GM12878 (cell line): ENCODE measurements at regions not wholly inside any gene's neighbourhood (a gene's known extent, or its start where the extent isn't known, plus 50 kb on each side); places are given as distances from the start of the nearest gene placed in this dataset.

Experiments
- ATAC-seq: fragments of 200-7000 bp; cut with Tn5 transposase; 3 replicates; pipeline ENCODE4 v1.9.1; 2020; ENCODE audit warnings: mild to moderate bottlenecking, moderate library complexity
- BruUV-seq: library from RNA; stranded (reverse); fragments of 400-500 nt; replicated peaks from 2 replicates; lab custom pipeline; 2021; lab: Mats Ljungman, UMichigan
- CTCF ChIA-PET: fragments of 300-600 bp; sonication (Branson Sonifier 250); formaldehyde crosslinking; extraction: SDS; loops from one replicate; lab custom pipeline; 2021; ENCODE audit warnings: inconsistent platforms; lab: Yijun Ruan, JAX
- POLR2A ChIA-PET: fragments of 350-600 bp; formaldehyde crosslinking; extraction: SDS; loops from one replicate; lab custom pipeline; 2021; ENCODE audit warnings: inconsistent platforms; lab: Charles Lee
- RAD21 ChIA-PET: fragments of 300-600 bp; sonication (Branson Sonifier 250); formaldehyde crosslinking; loops from one replicate; lab custom pipeline; 2023; ENCODE audit warnings: antibody characterized with exemption; ENCODE audit not compliant: unreplicated experiment; lab: Charles Lee
- SMC1A ChIA-PET: fragments of 300-600 bp; sonication (Branson Sonifier 250); formaldehyde crosslinking; loops from one replicate; lab custom pipeline; 2023; ENCODE audit not compliant: unreplicated experiment, uncharacterized antibody; lab: Charles Lee
- DNase-seq: peaks from one replicate; pipeline ENCODE4 v3.0.0-alpha.2; 2011; ENCODE audit warnings: low read depth, low spot score
- FAIRE-seq: peaks from 3 replicates; lab custom pipeline; 2011; peaks lifted over from hg19 to GRCh38; lab: Jason Lieb, UNC
- H2AFZ ChIP-seq: 2 replicates; pipeline ENCODE4 v1.6.0; 2011; ENCODE audit warnings: low read depth, low read length, control low read depth; ENCODE audit not compliant: control insufficient read depth
- H3K27ac ChIP-seq: 2 replicates; pipeline ENCODE4 v1.5.1; 2011; ENCODE audit warnings: control low read depth; ENCODE audit not compliant: control insufficient read depth, insufficient read depth
- H3K27me3 ChIP-seq, 2 experiments: replicated peaks in 1 of 2; 2 replicates each; pipeline versions ENCODE4 v1.6.0 to v1.6.1; 2011; ENCODE audit warnings: low read length in 1 of 2; ENCODE audit not compliant: control insufficient read depth in 2 of 2, insufficient read depth in 2 of 2
- H3K36me3 ChIP-seq, 2 experiments: 2 replicates each; pipeline ENCODE4 v1.5.1; 2011; ENCODE audit warnings: low read length in 1 of 2; ENCODE audit not compliant: control insufficient read depth in 2 of 2, insufficient read depth in 2 of 2
- H3K4me1 ChIP-seq: 2 replicates; pipeline ENCODE4 v1.6.1; 2011; ENCODE audit warnings: mild to moderate bottlenecking, low read length, moderate library complexity, mixed read lengths; ENCODE audit not compliant: control insufficient read depth, insufficient read depth
- H3K4me2 ChIP-seq: 2 replicates; pipeline ENCODE4 v1.6.0; 2011; ENCODE audit warnings: control low read depth; ENCODE audit not compliant: control insufficient read depth, insufficient read depth
- H3K4me3 ChIP-seq: fragments of 200-600 bp; sonication (generic); 2 replicates; pipeline ENCODE4 v1.5.1; 2016
- H3K79me2 ChIP-seq: 2 replicates; pipeline ENCODE4 v1.6.0; 2011; ENCODE audit warnings: low read length; ENCODE audit not compliant: control insufficient read depth, insufficient read depth
- H3K9ac ChIP-seq: 2 replicates; pipeline ENCODE4 v1.8.0; 2011; ENCODE audit warnings: low read length, control low read depth, mixed read lengths; ENCODE audit not compliant: control insufficient read depth, insufficient read depth
- H3K9me3 ChIP-seq: replicated peaks from 3 replicates; pipeline ENCODE4 v1.5.1; 2011; ENCODE audit warnings: mild to moderate bottlenecking, low read length; ENCODE audit not compliant: control insufficient read depth, insufficient read depth
- H4K20me1 ChIP-seq: 2 replicates; pipeline ENCODE4 v1.6.0; 2011; ENCODE audit not compliant: control insufficient read depth, insufficient read depth
- BCLAF1 ChIP-seq: fragments of 450-650 bp; IDR thresholded peaks from 2 replicates; pipeline ENCODE4 v1.6.1; 2017; ENCODE audit warnings: antibody characterized with exemption, mild to moderate bottlenecking, moderate library complexity
- ESRRA ChIP-seq: IDR thresholded peaks from 2 replicates; pipeline ENCODE4 v1.6.1; 2012; ENCODE audit warnings: mild to moderate bottlenecking, low read length, improper control_type of control experiment
- IRF4 ChIP-seq: IDR thresholded peaks from 2 replicates; pipeline ENCODE4 v1.6.1; 2011; ENCODE audit warnings: low read depth, low read length
- KDM1A ChIP-seq: fragments of 200-600 bp; sonication (generic); IDR thresholded peaks from 2 replicates; pipeline ENCODE4 v1.6.1; 2016; ENCODE audit warnings: borderline replicate concordance
- NFYB ChIP-seq: IDR thresholded peaks from 2 replicates; pipeline ENCODE4 v1.6.1; 2011; ENCODE audit warnings: low read depth, mild to moderate bottlenecking, low read length, improper control_type of control experiment, moderate library complexity; ENCODE audit not compliant: insufficient read depth
- NR2C2 ChIP-seq: IDR thresholded peaks from 2 replicates; pipeline ENCODE4 v1.6.1; 2011; ENCODE audit warnings: borderline replicate concordance, low read depth; ENCODE audit not compliant: control insufficient read depth, insufficient read length
- POLR2AphosphoS5 ChIP-seq: IDR thresholded peaks from 2 replicates; pipeline ENCODE4 v1.6.1; 2011; ENCODE audit warnings: mild to moderate bottlenecking, low read length, inconsistent platforms
- POU2F2 ChIP-seq: IDR thresholded peaks from 3 replicates; pipeline ENCODE4 v1.6.1; 2011; ENCODE audit warnings: low read depth, mild to moderate bottlenecking, low read length, borderline replicate concordance
- SKIL ChIP-seq: fragments of 450-650 bp; IDR thresholded peaks from 2 replicates; pipeline ENCODE4 v1.6.1; 2017; ENCODE audit warnings: mild to moderate bottlenecking, low read depth, inconsistent platforms; ENCODE audit not compliant: poor library complexity, severe bottlenecking
- SREBF2 ChIP-seq: IDR thresholded peaks from 2 replicates; pipeline ENCODE4 v1.6.1; 2012; ENCODE audit warnings: mild to moderate bottlenecking, low read length
- STAT1 ChIP-seq: fragments of 450-650 bp; conservative IDR thresholded peaks from 2 replicates; pipeline ENCODE4 v1.6.1; 2014; ENCODE audit warnings: antibody characterized with exemption, mild to moderate bottlenecking
- TCF7 ChIP-seq: IDR thresholded peaks from 2 replicates; pipeline ENCODE4 v1.6.1; 2014; ENCODE audit warnings: antibody characterized with exemption, borderline replicate concordance
- WRNIP1 ChIP-seq: IDR thresholded peaks from 2 replicates; pipeline ENCODE4 v1.6.1; 2011; ENCODE audit warnings: low read depth, low read length, improper control_type of control experiment, borderline replicate concordance
- YY1 ChIP-seq: IDR thresholded peaks from 2 replicates; pipeline ENCODE4 v1.6.1; 2011; ENCODE audit warnings: low read depth, mild to moderate bottlenecking, low read length
- ZBTB33 ChIP-seq: fragments of 450-650 bp; IDR thresholded peaks from 2 replicates; pipeline ENCODE4 v1.6.1; 2017; ENCODE audit warnings: mild to moderate bottlenecking
- WGBS: methylation state at CpG from one replicate; pipeline ENCODE4 v1.1.6; 2016; ENCODE audit warnings: low lambda C conversion rate; ENCODE audit not compliant: insufficient replicate concordance, insufficient coverage; ENCODE audit errors: missing lambda C conversion rate; 5-methylcytosine and 5-hydroxymethylcytosine counted together
- in situ Hi-C: fragments of 300-500 bp; cut with MboI; formaldehyde crosslinking; loops from 9 replicates; pipeline ENCODE4 v1.14.3; 2018; ENCODE audit warnings: mixed read lengths
- intact Hi-C: fragments of 100-400 bp; cut with micrococcal nuclease; formaldehyde crosslinking; loops from one replicate; pipeline ENCODE4 v1.14.2; 2022; ENCODE audit not compliant: unreplicated experiment

GRCh38 chr9:24899463-24899862 lies 353.8 kb upstream of the IZUMO3 start:
- intact Hi-C loops (no loop called here), in situ Hi-C loops (loop anchor here (25.0 kb wide), 1 partner anchor 112 kb away; no protein-coding TSS in a partner anchor)
- Histone ChIP-seq H3K9me3 (no peaks in the 10 kb centered on the region), H3K4me1 (no peaks in the 10 kb centered on the region), H4K20me1 (no peaks in the 10 kb centered on the region), H3K4me2 (no peak overlapping the region), H3K79me2 (no peaks in the 10 kb centered on the region), H3K27me3 (no peaks in the 10 kb centered on the region), H3K4me3 (no peak overlapping the region), H3K9ac (no peak overlapping the region), H3K27ac (no peak overlapping the region), H2AFZ (no peak overlapping the region), H3K36me3 (no peaks in the 10 kb centered on the region)
- no TSS peak for BruUV-seq
- no peak for FAIRE-seq
- ChIA-PET POLR2A (no interaction called here), CTCF (no interaction called here), RAD21 (no interaction called here), SMC1A (interaction anchor here (1.7 kb wide), 1 partner anchor 104 kb away, joined by 3 read pairs; no protein-coding TSS in a partner anchor)
- WGBS: 7% methylated on average over 4 of the region's 4 CpGs
- TF ChIP-seq TCF7 (no peak), BCLAF1 (no peak), STAT1 (no peak), SKIL (no peak), ZBTB33 (no peak), POU2F2 (no peak), IRF4 (no peak), POLR2AphosphoS5 (no peak), NR2C2 (no peak), WRNIP1 (no peak), ESRRA (no peak), YY1 (no peak), SREBF2 (no peak), KDM1A (no peak), NFYB (no peak)
- no peak for DNase-seq
- no peak for ATAC-seq
